ENCODE measurements at regions not wholly inside any gene's neighbourhood (a gene's known extent, or its start where the extent isn't known, plus 50 kb on each side); places are given as distances from the start of the nearest gene placed in this dataset.

- H3K9me3 Mint-ChIP-seq: no peaks in the 10 kb centered on the region
- ATAC-seq (replicated peaks in 1 of 2): no peak
- H3K27me3 Mint-ChIP-seq (ENCODE audit: low read depth): no peaks in the 10 kb centered on the region
- DNase-seq: no peak
- no peak overlapping the region for H3K4me3 Mint-ChIP-seq
- H3K36me3 Mint-ChIP-seq (ENCODE audit: insufficient read depth in 2 of 2): no peaks in the 10 kb centered on the region
- H3K27ac Mint-ChIP-seq: no peak overlapping the region
- H3K4me1 Mint-ChIP-seq (ENCODE audit: low read depth): peaks cover 6% of the 10 kb centered on the region
Observed at GRCh38 chr2:128376241-128377041, 57.8 kb upstream of the HS6ST1 start.

GRCh38 chr2:128377071-128377910, 58.6 kb upstream of the HS6ST1 start:
- H3K36me3 Mint-ChIP-seq (ENCODE audit: insufficient read depth in 2 of 2): no peaks in the 10 kb centered on the region

GRCh38 chr2:128378231-128379020, 59.8 kb upstream of the HS6ST1 start:
- no peak overlapping the region for H3K4me3 Mint-ChIP-seq
- no peaks in the 10 kb centered on the region for H3K4me1 Mint-ChIP-seq (ENCODE audit: low read depth)
- no peak for DNase-seq
- no peaks in the 10 kb centered on the region for H3K9me3 Mint-ChIP-seq
- H3K36me3 Mint-ChIP-seq (ENCODE audit: insufficient read depth in 2 of 2): no peaks in the 10 kb centered on the region
- ATAC-seq (replicated peaks in 1 of 2): no peak
- no peaks in the 10 kb centered on the region for H3K27me3 Mint-ChIP-seq (ENCODE audit: low read depth)
- no peak overlapping the region for H3K27ac Mint-ChIP-seq

More at GRCh38 chr2:128377071-128377910, 58.6 kb upstream of the HS6ST1 start:
- ATAC-seq (replicated peaks in 1 of 2) (no peak), DNase-seq (no peak)
- no peak overlapping the region for H3K4me3 Mint-ChIP-seq
- H3K9me3 Mint-ChIP-seq: no peaks in the 10 kb centered on the region
- H3K27me3 Mint-ChIP-seq (ENCODE audit: low read depth): no peaks in the 10 kb centered on the region
- no peak overlapping the region for H3K27ac Mint-ChIP-seq
- peaks cover 5% of the 10 kb centered on the region for H3K4me1 Mint-ChIP-seq (ENCODE audit: low read depth)

GRCh38 chr2:128379021-128380015, 60.6 kb upstream of the HS6ST1 start:
- no peak for ATAC-seq (replicated peaks in 1 of 2)
- H3K4me1 Mint-ChIP-seq (ENCODE audit: low read depth): no peaks in the 10 kb centered on the region

GRCh38 chr2:128380061-128380889, 61.6 kb upstream of the HS6ST1 start:
- Mint-ChIP-seq H3K4me3 (no peak overlapping the region), H3K27ac (no peak overlapping the region), H3K27me3 (ENCODE audit: low read depth) (no peaks in the 10 kb centered on the region), H3K36me3 (ENCODE audit: insufficient read depth in 2 of 2) (no peaks in the 10 kb centered on the region), H3K9me3 (no peaks in the 10 kb centered on the region), H3K4me1 (ENCODE audit: low read depth) (no peaks in the 10 kb centered on the region)
- no peak for ATAC-seq (replicated peaks in 1 of 2)
- DNase-seq: no peak

More at GRCh38 chr2:128379021-128380015, 60.6 kb upstream of the HS6ST1 start:
- Mint-ChIP-seq H3K36me3 (ENCODE audit: insufficient read depth in 2 of 2) (no peaks in the 10 kb centered on the region), H3K4me3 (no peak overlapping the region), H3K9me3 (no peaks in the 10 kb centered on the region), H3K27ac (no peak overlapping the region), H3K27me3 (ENCODE audit: low read depth) (no peaks in the 10 kb centered on the region)
- no peak for DNase-seq

- no peak overlapping the region for H3K4me3 Mint-ChIP-seq
- no peak overlapping the region for H3K27ac Mint-ChIP-seq
- H3K27me3 Mint-ChIP-seq (ENCODE audit: low read depth): no peaks in the 10 kb centered on the region
- ATAC-seq (replicated peaks in 1 of 2) (no peak), DNase-seq (no peak)
- H3K4me1 Mint-ChIP-seq (ENCODE audit: low read depth): no peaks in the 10 kb centered on the region
- H3K9me3 Mint-ChIP-seq: no peaks in the 10 kb centered on the region
- H3K36me3 Mint-ChIP-seq (ENCODE audit: insufficient read depth in 2 of 2): no peaks in the 10 kb centered on the region
Observed at GRCh38 chr2:128380961-128381938, 62.6 kb upstream of the HS6ST1 start.

- no peaks in the 10 kb centered on the region for H3K36me3 Mint-ChIP-seq (ENCODE audit: insufficient read depth in 2 of 2)
- ATAC-seq (replicated peaks in 1 of 2) (no peak), DNase-seq (no peak)
- no peaks in the 10 kb centered on the region for H3K4me1 Mint-ChIP-seq (ENCODE audit: low read depth)
- no peaks in the 10 kb centered on the region for H3K9me3 Mint-ChIP-seq
- H3K27me3 Mint-ChIP-seq (ENCODE audit: low read depth): no peaks in the 10 kb centered on the region
- H3K27ac Mint-ChIP-seq: no peak overlapping the region
- no peak overlapping the region for H3K4me3 Mint-ChIP-seq
Observed at GRCh38 chr2:128384446-128384845, 65.8 kb upstream of the HS6ST1 start.

- no peaks in the 10 kb centered on the region for H3K9me3 Mint-ChIP-seq
- H3K27me3 Mint-ChIP-seq (ENCODE audit: low read depth): no peaks in the 10 kb centered on the region
- no peaks in the 10 kb centered on the region for H3K4me1 Mint-ChIP-seq (ENCODE audit: low read depth)
- H3K27ac Mint-ChIP-seq: no peak overlapping the region
- H3K4me3 Mint-ChIP-seq: no peak overlapping the region
- DNase-seq (no peak), ATAC-seq (replicated peaks in 1 of 2) (no peak)
- no peaks in the 10 kb centered on the region for H3K36me3 Mint-ChIP-seq (ENCODE audit: insufficient read depth in 2 of 2)
Observed at GRCh38 chr2:128384956-128385355, 66.3 kb upstream of the HS6ST1 start.

- Mint-ChIP-seq H3K36me3 (ENCODE audit: insufficient read depth in 2 of 2) (no peaks in the 10 kb centered on the region), H3K27me3 (ENCODE audit: low read depth) (no peaks in the 10 kb centered on the region), H3K9me3 (no peaks in the 10 kb centered on the region), H3K4me3 (no peak overlapping the region), H3K27ac (no peak overlapping the region), H3K4me1 (ENCODE audit: low read depth) (no peaks in the 10 kb centered on the region)
- DNase-seq (no peak), ATAC-seq (replicated peaks in 1 of 2) (no peak)
Observed at GRCh38 chr2:128385365-128385764, 66.7 kb upstream of the HS6ST1 start.

GRCh38 chr2:128386066-128386465, 67.4 kb upstream of the HS6ST1 start:
- no peaks in the 10 kb centered on the region for H3K36me3 Mint-ChIP-seq (ENCODE audit: insufficient read depth in 2 of 2)
- no peak overlapping the region for H3K27ac Mint-ChIP-seq
- H3K9me3 Mint-ChIP-seq: no peaks in the 10 kb centered on the region
- no peak for DNase-seq
- no peak for ATAC-seq (replicated peaks in 1 of 2)
- H3K27me3 Mint-ChIP-seq (ENCODE audit: low read depth): no peaks in the 10 kb centered on the region
- no peaks in the 10 kb centered on the region for H3K4me1 Mint-ChIP-seq (ENCODE audit: low read depth)
- no peak overlapping the region for H3K4me3 Mint-ChIP-seq

- no peaks in the 10 kb centered on the region for H3K4me1 Mint-ChIP-seq (ENCODE audit: low read depth)
- ATAC-seq (replicated peaks in 1 of 2): no peak
- H3K4me3 Mint-ChIP-seq: no peak overlapping the region
- DNase-seq: no peak
- H3K27me3 Mint-ChIP-seq (ENCODE audit: low read depth): no peaks in the 10 kb centered on the region
- no peak overlapping the region for H3K27ac Mint-ChIP-seq
- no peaks in the 10 kb centered on the region for H3K36me3 Mint-ChIP-seq (ENCODE audit: insufficient read depth in 2 of 2)
- no peaks in the 10 kb centered on the region for H3K9me3 Mint-ChIP-seq
Observed at GRCh38 chr2:128388499-128388941, 69.9 kb upstream of the HS6ST1 start.
